ENCODE measurements at regions not wholly inside any gene's neighbourhood (a gene's known extent, or its start where the extent isn't known, plus 50 kb on each side); places are given as distances from the start of the nearest gene placed in this dataset.

- POLR2A ChIA-PET: no interaction called here
- dilution Hi-C loops (cut with MboI; ENCODE audit: extremely low pct_ligation_motif_present, low sequenced_read_pairs) (no loop called here), intact Hi-C loops (cut with micrococcal nuclease) (no loop called here)
- no peak overlapping the region for H2AFZ ChIP-seq (ENCODE audit: low read depth, low read length)
- no TSS peak for BruUV-seq (replicated peaks)
- no peaks in the 10 kb centered on the region for H3K4me1 ChIP-seq (ENCODE audit: control insufficient read depth, extremely low read depth, insufficient read depth, low read length)
- no peaks in the 10 kb centered on the region for H3K79me2 ChIP-seq (ENCODE audit: control insufficient read depth, insufficient read depth, low read length)
- H3K4me2 ChIP-seq (ENCODE audit: insufficient read depth, low read length): no peak overlapping the region
- H3K9ac ChIP-seq (replicated peaks; ENCODE audit: extremely low read depth, insufficient read depth, low read length): no peak overlapping the region
- H3K27ac ChIP-seq (ENCODE audit: insufficient read depth, low read depth, low read length): no peak overlapping the region
- TF ChIP-seq CTCF (IDR thresholded peaks at IDR 0.05; ENCODE audit: extremely low read depth in 1 of 2, insufficient read depth in 1 of 2, low read depth in 1 of 2, low read length in 2 of 2): no peak
- TF ChIP-seq, protein P1, sequence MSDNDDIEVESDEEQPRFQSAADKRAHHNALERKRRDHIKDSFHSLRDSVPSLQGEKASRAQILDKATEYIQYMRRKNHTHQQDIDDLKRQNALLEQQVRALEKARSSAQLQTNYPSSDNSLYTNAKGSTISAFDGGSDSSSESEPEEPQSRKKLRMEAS (IDR thresholded peaks at IDR 0.05; ENCODE audit: insufficient read depth, insufficient read length): no peak
- TF ChIP-seq JUN (IDR thresholded peaks at IDR 0.05; ENCODE audit: borderline replicate concordance, insufficient read depth, insufficient read length, low read depth): no peak
- no peak for TF ChIP-seq POLR2AphosphoS5 (IDR thresholded peaks at IDR 0.05; ENCODE audit: insufficient read depth, low read depth, low read length)
- no peak for TF ChIP-seq FOS (IDR thresholded peaks at IDR 0.05; ENCODE audit: borderline replicate concordance, insufficient read depth, low read length)
- TF ChIP-seq EZH2 (IDR thresholded peaks at IDR 0.05; ENCODE audit: borderline replicate concordance, low read depth, low read length, severe bottlenecking): no peak
- no peak for TF ChIP-seq GATA2 (IDR thresholded peaks at IDR 0.05; ENCODE audit: insufficient read depth, insufficient read length, low read depth, low read length)
- TF ChIP-seq POLR2A (IDR thresholded peaks at IDR 0.05; ENCODE audit: low read depth, low read length): no peak
- no peak for TF ChIP-seq MYC (IDR thresholded peaks at IDR 0.05; ENCODE audit: low read depth, low read length)
- no peaks in the 10 kb centered on the region for H3K36me3 ChIP-seq (ENCODE audit: control insufficient read depth in 2 of 2, extremely low read depth in 1 of 2, insufficient read depth in 2 of 2, low read length in 2 of 2)
- FAIRE-seq (no peak), DNase-seq (ENCODE audit: low read depth, low spot score) (no peak)
- no peak overlapping the region for H3K4me3 ChIP-seq (replicated peaks in 1 of 3; ENCODE audit: insufficient read depth in 1 of 3, low read depth in 1 of 3, low read length in 3 of 3)
- CTCF ChIA-PET: no interaction called here
- H3K27me3 ChIP-seq (ENCODE audit: control insufficient read depth in 2 of 2, insufficient read depth in 2 of 2, low read length in 2 of 2): no peaks in the 10 kb centered on the region
- no peaks in the 10 kb centered on the region for H3K9me1 ChIP-seq (replicated peaks; ENCODE audit: control insufficient read depth, extremely low read depth, insufficient read depth, low read length)
- H4K20me1 ChIP-seq (replicated peaks; ENCODE audit: control insufficient read depth, extremely low read depth, insufficient read depth, low read length): no peaks in the 10 kb centered on the region
- no peaks in the 10 kb centered on the region for H3K9me3 ChIP-seq (replicated peaks; ENCODE audit: control insufficient read depth, insufficient read depth, low read length)
Measured at GRCh38 chr1:166630369-166630768, 208.9 kb upstream of the POGK start.

Data from endothelial cell of umbilical vein (primary cell).